Stimulated activated CD4-positive, alpha-beta T cell treated with anti-CD3 and anti-CD28 coated beads, Interleukin-4, amount 100 ng/mL, for 4 hours (primary cell): ENCODE measurements at regions not wholly inside any gene's neighbourhood (a gene's known extent, or its start where the extent isn't known, plus 50 kb on each side); places are given as distances from the start of the nearest gene placed in this dataset.

Experiments used
- DNase-seq, 2 experiments: peaks; one replicate each; pipeline ENCODE4 v3.0.0-alpha.2; 2020

DNA sequence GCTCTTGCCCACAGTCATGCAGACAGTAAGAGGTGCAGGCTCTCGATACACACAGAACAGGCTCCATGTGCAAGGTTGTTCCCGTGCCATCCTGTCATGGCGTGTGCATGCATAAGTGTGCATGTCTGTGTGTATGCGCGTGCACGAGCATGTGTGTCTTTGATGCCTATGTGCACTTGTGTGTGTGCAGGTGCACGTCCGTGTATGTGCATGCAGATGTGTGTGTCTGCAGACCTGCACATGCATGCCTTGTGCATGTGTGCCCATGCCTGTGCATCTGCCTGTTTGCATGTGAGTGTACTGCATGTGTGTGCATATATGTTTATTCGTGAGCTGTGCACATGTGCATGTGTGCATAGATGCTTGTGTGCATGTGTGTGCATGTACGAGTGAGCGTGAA lies 309.8 kb downstream of the TMEM121 start:
- DNase-seq, result no peak

DNA sequence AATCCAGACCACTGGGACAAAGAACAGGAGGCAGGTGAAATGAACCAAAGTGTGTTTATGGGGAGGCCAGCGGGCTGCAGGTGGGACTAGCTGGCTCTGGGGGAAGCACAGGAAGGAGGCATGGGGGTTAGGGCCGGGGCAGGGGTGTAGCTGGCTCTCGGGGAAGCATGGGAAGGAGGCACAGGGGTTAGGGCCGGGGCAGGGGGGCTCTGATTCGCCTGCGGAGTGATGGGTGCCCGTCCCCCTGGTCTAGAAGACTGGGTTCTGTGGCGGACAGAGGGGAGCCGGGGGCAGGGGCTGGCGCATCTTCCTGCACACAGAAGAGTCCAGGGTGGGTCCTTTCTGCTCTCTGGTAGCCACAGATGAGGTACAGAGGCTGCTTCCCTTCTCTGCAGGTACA lies 310.3 kb downstream of the TMEM121 start:
- DNase-seq, result no peak

DNA sequence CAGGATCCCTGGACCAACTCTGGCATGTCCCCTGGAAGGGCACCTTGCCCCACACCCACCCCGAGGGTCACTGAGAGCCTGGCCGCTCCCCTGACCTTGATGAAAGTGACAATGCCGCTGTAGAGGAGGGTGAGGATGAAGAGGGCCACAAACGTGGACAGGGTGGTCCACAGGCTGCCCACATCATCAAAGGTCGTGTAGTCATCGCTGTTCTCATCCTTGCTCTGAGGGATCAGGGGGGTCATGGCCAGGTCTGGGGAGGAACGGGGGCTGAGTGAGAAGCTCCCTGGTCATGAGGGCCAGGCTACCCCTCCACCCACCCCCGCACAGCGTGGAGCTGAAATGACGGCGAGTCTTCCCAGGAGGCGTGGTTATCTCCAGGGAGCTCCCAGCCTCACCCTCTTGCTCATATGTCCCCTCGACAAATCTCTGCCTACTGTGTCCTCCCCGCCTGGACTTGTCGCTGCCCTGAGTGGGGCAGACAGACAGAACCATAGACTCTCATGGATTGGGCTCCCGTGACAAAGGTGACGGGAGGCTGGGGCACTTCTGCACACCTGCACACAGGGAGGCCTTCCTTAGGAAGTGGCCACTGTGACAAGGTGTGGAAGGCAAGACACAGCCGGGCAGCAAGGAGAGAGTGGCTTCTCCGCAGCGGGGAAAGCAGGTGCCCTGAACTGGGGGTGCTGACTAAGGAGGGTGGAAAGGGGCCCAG lies 311.1 kb downstream of the TMEM121 start:
- DNase-seq, result no peak

DNA sequence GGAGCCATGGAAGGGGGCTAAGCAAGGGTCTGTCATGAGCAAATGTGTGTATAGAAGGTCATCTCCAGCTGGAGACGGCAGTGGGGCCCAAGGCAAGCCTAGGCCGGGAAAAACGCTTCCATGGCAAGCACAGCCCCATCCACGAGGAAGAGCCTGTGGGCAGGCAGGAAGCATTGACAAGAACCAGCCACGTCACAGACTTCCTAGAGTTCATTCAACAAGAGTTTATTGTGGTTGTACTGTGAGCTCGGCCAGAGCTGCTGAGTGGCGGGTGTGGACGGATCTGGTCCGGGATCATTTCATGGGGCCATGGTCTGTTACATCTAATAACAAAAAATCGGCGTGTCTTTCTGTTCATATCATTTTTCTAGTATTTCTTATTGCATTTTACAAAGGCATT lies 311.7 kb downstream of the TMEM121 start:
- no peak for DNase-seq

DNA sequence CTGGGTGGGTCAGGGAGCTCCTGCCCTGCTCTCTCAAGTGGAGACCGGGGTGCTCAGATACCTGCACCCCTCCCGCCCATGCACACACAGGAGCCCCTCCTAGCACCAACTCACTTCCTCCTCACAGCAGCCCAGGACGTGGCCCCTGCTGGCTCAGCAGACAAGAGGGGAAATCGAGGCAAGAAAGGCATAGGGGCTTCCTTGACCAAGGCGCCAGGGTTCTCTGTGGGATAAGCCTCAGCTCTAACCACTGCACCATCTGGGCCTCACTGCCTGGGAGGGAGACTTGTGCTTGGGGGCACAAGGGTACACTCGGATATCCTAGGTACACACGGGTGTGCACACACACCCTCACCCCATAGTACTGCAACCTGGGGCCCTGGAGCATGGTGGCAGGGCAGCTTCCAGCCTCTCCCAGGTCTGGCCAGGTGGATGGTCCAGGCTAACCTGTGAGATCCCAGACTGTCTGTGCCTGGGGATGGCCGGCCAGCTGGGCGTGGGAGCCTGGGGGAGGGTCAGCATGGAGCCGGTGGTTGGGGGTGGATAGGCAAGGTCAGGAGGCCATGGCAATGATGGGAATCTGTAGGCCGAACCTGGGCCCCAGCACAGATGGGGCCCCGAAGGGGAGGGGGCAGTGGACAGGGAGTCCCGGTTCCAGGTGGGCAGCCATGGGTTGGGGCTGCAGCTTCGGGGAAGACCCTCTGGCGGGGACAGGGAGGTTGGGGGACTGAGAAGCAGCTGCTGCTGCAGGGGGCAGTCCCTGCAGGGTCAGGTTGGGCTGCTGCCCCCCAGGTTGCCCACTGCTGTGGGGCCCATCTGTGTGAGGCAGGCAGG lies 312.4 kb downstream of the TMEM121 start:
- DNase-seq, result no peak

DNA sequence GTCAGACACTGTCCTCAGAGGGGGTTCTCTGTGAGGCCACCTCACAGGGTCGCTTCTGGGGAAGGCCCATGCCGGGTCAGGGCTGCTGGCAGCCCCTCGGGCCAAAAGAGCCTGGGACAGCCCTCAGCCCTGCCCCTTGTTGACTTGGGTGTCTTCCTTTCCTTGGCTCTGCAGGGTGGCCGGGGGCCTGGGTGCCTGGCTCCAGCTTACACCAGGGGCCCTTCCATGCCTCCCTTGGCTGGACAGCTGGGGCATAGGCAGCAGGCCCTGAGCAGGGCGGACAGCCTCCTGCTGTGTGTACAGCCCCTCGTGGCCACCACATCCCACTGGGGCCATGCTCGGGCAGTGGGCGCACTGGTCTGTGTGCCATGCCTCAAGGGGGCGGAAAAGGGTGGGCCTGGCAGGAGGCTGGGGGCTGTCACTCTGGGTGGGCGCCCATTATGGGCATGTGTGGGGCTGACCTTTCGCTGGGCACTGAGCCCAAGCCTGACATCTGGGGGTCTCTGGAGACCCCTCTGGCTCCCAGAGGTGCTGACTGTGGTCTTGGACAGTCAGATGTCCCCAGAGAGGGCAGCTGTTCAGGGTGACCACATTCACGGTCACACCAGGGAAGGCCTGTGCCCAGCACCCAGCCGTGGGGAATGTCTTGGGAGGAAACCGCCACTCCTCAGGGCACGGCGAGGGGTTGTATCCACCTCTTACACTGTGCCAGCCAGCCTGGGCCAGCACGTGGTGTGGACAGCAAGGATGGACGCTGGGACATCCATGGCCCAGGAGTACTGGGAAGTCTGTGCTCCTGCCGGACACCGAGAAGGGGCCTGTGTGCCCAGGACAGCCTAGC lies 313.3 kb downstream of the TMEM121 start:
- no peak for DNase-seq

DNA sequence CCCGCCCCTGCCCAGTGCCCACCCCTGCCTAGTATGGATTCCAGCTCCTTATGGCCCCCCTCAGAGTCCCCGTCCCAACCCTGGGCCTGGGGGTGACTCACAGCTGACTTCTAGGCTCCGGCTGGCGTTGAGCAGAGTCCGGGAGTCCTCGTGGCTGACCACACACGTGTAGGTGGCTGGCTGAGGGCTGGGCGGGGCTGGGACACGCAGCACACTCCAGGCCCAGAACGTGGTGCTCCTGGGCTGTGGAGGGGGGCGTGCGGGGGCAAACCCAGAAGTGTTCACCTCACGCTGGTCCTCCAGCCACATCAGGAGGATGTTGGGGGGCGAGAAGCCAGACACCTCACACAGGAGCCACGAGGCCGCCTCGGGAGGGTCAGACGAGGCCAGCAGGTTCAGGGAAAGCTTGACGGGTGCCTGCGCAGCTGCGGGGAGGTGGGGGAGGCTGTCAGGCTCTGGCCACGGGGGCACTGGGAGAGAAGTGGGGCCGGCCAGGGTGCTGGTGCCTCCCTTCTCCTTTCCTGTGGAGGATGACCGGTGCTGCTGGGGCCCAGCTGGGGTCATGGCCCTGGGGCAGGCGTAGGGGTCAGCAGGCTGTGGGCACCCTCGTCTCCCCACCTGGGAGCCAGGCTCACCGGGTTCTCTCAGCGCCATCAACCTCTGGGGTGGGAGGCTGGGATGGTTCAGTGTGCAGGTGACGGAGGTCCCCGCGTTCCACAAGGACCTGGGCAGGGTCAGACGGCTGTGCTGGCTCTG lies 314.1 kb downstream of the TMEM121 start:
- DNase-seq, result no peak

DNA sequence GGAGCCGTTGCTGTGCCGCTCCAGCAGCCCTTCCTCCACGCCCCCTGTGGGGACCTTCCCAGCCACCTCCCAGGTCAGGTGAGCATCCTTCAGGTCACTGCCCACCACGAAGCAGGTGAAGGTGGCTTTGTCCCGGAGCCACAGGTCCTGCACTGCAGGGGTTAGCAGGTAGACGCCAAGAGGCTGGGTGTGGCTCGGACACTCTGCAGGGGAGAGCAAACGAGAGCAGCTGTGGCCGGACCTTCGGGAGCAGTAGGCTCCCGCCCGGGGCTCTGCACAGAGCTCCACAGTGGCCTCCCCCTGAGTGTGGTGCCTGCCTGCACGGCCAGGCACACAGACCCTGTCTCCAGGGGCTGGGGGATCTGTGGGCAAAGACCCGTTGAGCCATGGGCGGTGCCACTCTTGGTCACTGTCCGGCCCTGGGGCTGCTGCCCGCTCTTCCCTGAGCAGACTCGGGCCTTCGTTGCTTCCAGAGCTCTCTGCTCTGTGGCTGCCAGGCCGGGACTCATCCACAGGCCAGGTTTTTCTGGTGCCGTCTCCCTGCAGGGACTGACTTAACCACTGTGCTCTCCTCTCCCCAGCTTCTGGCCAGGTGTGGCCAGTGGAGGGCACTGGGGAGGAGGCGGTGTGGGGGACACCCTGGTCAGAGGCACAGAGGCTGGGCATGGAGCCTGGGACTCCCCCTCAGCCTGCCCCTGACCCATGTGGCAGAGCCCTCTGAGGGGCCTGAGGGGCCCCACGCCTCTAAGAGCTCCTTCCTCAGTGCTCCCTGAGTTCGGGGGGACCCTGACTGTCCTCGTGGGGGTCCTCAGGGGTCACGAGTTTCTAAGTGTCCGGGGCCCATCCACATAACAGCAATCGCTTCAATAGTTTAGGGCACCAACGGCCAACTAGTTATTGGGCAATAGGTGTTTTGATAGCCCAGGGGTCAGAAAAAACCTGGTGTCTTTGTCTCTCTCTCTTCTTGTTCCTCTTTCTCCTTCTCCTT lies 314.9 kb downstream of the TMEM121 start:
- DNase-seq, result no peak

DNA sequence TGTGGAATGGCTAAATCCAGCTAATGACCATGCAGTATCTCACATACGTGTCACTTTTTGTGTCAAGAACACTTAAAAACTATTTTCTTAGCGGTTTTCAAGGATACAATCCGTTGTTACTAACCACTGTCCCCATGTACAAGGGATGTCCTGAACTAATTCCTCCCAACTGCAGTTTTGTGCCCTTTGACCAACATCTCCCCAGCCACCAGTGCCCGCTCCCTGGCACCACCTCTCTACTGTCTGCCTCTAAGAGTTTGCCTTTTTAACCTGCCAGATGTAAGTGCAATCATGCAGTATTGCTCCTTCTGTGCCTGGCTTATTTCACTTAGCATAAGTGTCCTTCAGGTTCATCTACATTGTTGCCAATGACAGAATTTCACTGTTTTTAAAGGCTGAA lies 315.7 kb downstream of the TMEM121 start:
- no peak for DNase-seq

DNA sequence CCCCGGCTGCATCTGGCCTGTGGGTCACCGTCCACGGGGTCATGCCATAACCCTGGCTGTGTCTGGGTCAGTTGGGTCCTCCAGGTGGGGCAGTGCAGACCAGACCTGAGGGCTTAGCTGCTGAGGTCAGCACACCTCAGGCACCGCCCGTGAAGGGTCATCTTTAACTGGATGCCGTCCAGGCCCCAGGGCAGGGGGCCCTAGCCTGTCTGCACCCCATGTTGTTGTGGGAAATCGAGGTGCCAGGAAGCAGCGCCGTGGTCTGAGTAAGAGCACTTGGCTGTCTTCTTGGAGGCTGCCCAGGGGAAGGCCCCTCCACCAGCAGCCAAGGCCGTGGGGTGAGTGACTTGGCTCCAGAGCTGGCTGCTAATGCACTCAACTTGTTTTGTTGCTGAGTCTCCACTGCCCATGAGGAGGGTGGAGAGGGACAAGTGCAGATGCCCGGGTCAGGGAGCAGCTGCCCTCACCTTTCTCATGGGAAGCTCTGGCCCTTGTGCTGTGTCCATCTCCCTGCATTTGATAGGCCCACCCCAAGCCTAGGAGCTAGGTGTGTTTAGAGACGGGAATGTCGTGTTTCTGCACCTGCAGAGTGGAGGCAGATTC lies 317.2 kb downstream of the TMEM121 start:
- no peak for DNase-seq

DNA sequence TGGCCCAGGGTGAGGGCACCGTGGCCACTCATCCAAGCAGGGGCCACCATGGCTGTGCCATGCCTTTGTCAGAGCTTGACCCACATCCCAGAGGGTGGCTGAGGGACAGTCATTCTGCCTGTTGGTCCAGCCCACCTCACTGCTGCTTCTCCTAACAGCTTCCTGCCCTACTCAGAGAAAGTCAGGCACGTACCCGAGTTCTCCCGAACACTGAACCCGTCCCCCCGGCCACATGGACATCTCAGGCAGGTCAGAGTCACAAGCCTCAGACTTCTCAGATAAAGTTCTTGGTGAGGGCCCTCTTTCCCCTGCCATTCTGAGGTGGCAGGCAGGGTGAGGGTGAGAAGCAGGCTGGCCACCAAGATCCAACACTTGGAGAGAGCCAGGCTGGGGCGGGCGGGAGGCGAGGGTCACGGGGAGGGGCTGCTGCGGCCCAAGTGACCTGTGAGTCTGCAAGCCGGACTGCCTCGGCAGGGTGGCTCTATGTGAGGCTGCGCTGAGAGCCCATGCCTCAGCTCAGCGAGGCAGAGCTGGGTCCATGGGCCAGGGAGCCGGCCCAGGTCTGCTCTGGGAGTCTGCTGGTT lies 317.8 kb downstream of the TMEM121 start:
- no peak for DNase-seq

DNA sequence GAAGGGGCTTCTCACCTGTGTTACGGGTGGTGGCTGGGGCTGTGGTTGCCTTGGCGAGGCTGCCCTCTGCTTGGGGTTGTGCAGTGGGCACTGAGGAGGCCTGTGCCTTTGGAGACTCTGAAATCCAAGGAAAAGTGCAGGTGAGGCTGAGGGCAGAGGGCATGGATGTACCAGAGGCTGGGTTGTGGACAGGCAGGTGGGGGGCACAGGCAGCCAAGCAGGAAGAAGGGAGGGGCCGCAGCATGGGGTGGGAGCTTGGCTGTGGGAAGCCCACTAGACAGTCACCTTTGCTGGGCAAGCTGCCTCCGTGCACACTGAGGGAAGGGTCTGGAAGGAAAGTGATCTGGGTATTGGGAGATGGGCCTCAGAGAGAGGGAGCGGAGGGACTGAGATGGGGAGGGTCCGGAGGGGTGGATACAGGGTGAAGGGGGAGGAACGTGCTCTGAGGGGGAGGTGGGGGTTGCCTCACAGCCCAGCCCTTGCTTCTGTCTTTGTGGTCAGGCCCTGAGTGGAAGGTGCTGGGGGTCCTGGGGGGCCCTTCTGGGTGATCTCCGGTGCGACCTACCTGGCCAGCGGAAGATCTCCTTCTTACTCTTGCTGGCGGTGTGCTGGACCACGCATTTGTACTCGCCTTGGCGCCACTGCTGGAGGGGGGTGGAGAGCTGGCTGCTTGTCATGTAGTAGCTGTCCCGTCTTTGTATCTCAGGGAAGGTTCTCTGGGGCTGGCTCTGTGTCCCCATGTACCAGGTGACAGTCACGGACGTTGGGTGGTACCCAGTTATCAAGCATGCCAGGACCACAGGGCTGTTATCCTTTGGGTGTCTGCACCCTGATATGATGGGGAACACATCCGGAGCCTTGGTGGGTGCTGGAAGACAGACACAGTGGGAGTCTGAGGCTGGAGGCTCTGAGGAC lies 318.7 kb downstream of the TMEM121 start:
- DNase-seq, result no peak

DNA sequence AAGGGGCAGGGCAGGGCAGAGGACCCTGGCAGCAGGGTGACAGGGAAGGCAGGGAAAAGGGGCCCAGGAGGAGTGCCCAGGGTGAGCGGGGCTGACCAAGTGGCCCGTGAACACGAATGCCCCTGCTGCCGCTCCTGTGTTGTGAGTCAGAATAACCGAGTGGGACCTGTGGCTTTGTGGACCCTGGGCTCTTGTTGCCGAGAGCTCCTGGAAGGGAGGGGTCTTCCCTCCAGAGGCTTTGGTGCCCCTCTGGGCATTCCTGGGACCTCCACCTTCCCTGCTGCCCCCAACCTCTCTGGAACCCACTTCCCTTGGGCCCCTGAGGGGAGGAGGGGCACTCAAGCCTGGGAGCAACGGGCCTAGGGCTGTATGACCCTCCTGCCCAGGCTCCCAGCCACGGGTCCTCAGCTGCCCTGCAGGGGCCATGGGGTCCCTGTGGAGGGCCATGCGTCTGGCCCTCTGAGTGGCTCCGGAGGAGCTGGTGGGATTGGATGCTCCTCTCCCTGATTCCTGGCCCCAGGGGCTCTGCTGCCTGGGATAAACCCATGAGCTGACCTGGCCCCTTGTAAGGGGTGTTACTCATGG lies 319.4 kb downstream of the TMEM121 start:
- DNase-seq, result no peak

DNA sequence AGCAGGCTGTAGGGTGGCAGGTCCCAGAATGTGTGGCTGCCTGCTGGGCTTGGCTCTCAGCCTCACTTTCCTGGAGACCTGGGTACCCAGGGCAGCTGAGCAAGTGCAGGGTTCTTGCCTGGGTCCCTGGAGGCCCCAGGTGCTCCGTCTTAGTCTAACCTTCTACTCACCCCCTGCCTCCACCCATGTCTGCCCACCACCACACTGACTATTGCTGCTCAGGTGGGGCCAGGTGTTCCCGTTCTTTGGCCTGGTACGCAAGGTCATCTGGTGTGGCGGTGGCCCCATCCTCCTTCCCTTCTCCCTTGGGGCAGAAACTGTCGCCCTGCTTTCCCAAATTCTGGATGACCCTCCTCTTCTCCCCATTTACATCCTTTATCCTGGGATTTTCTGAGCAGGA lies 319.9 kb downstream of the TMEM121 start:
- no peak for DNase-seq

DNA sequence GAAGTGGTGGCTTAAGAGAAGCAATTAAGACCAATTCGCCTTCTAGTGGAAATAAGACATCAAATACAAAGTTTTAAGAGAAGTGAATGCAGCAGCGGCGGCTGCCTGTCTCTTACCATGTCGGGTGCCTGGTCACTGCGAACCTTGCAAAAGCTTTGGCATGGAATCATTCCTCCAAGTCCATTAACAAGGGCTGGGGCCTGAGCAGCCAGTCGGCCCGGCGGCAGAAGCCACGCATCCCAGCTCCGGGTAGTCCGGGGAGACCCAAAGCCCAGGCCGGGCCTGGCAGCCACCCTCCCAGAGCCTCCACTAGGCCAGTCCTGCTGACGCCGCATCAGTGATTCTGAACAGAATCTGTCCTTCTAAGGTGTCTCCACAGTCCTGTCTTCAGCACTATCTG lies 321.0 kb downstream of the TMEM121 start:
- no peak for DNase-seq

DNA sequence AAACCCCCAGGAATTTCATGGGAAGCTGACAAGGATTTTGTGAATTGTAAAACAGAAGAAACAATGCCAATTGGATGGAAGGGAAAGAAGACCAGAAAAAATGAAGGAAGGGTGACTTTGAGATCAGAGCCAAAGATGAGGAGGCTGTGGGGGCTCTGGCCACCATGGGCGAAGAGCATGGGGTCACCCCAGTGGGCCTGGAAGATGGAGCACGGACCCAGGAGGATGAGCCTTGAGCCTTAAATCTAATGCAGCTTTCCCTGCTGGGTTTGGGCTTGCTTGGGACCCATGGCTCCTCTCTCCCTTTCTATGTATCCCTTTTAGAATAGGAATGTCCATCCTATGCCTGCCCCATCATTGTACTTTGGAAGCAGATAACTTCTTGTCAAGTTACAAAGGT lies 322.2 kb downstream of the TMEM121 start:
- no peak for DNase-seq

DNA sequence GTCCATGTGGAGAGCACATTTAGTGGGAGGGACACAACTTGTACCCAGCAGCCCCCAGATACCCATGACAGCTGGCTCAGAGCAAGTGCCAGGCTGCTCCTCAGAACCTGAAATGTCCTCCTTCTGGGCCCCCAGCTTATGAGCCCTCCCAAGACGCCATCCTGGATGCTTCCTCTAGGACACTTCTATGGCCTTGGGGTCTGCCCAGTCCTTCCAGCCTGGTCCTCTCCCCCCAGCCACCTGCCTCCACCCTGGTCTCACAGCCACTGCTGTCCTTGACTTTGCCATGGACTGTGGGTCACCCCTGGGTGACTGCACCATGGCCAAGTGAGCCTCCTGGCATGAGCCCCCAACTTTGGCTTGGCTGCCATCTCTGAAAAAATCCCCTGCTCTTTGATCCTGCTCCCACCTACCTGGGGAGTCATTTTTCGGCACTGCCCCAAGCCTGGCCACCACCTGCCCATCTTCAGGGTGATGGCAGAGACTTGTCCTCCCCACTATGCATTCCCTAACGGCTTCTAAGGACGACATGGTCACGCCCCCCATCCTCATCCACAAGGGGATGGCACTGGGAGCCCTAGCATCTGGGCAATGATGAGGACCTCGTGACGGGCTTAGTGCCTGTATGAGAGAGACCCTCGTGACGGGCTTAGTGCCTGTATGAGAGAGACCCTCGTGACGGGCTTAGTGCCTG lies 323.7 kb downstream of the TMEM121 start:
- no peak for DNase-seq

DNA sequence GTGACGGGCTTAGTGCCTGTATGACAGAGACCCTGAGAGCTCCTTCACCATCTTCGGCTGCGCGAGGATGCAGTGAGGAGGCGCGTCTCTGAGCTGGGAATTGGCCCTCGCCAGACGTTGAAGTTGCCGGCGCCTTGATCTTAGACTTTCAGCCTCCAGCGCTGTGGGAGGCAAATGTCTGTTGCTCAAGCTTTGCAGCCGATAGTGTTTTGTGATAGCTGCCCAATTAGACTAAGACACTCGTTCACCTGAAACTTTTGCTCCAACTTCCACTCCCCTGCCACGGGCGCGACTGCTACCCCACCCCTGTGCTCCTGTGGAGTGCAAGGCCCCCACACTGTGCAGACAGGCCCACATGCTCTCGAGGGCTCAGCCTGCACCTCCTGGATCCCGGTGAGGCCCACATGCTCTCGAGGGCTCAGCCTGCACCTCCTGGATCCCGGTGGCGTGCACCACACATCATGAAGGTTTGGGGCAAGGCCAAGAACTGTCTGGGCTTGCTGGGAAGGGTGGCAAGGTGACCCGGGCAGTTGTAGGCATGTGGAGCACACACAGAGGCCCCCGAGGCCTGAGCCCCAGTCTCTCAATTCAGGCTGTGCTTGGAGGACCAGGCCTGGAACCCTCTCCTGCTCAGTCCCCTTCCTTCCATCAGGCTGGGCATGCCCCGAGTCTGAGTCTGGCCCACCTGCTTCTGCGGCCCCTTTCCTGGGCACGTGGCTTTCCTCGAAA lies 324.6 kb downstream of the TMEM121 start:
- DNase-seq, result no peak
